Liver (tissue), 8 donors: ENCODE measurements at regions not wholly inside any gene's neighbourhood (a gene's known extent, or its start where the extent isn't known, plus 50 kb on each side); places are given as distances from the start of the nearest gene placed in this dataset.

Experiments used
- DNase-seq: peaks from one replicate; pipeline ENCODE4 v3.0.0-alpha.2; 2017; ENCODE audit warnings: low spot score
- H3K27ac ChIP-seq, 2 donors: one replicate each; pipeline ENCODE4 v1.7.0; 2013; ENCODE audit warnings: inconsistent platforms in 2 of 2, low read length in 2 of 2, control low read depth in 1 of 2, low read depth in 1 of 2, mild to moderate bottlenecking in 1 of 2
- H3K27me3 ChIP-seq, 4 donors: one replicate each; pipeline versions ENCODE4 v1.6.1 to v1.7.0; 2013; ENCODE audit warnings: low read length in 3 of 4, inconsistent platforms in 1 of 4, mild to moderate bottlenecking in 1 of 4, moderate library complexity in 1 of 4; ENCODE audit not compliant: control insufficient read depth in 4 of 4, insufficient read depth in 4 of 4
- H3K36me3 ChIP-seq, 4 donors: one replicate each; pipeline versions ENCODE4 v1.6.1 to v1.7.0; 2013; ENCODE audit warnings: low read length in 3 of 4, mild to moderate bottlenecking in 3 of 4, low read depth in 1 of 4, moderate library complexity in 1 of 4; ENCODE audit not compliant: control insufficient read depth in 4 of 4, insufficient read depth in 3 of 4
- H3K4me1 ChIP-seq, 4 donors: one replicate each; pipeline versions ENCODE4 v1.6.1 to v1.7.0; 2013; ENCODE audit warnings: low read length in 3 of 4, mild to moderate bottlenecking in 3 of 4, moderate library complexity in 1 of 4; ENCODE audit not compliant: control insufficient read depth in 4 of 4, insufficient read depth in 4 of 4
- H3K4me3 ChIP-seq, 3 donors: one replicate each; pipeline versions ENCODE4 v1.6.1 to v1.7.0; 2013; ENCODE audit warnings: low read length in 3 of 3, control low read depth in 1 of 3, low read depth in 1 of 3, mild to moderate bottlenecking in 1 of 3
- H3K9ac ChIP-seq, 2 donors: one replicate each; pipeline ENCODE4 v1.7.0; 2013; ENCODE audit warnings: low read length in 2 of 2, mild to moderate bottlenecking in 2 of 2, moderate library complexity in 2 of 2, control low read depth in 1 of 2, low read depth in 1 of 2
- H3K9me3 ChIP-seq, 4 donors: one replicate each; pipeline versions ENCODE4 v1.6.1 to v1.7.0; 2013; ENCODE audit warnings: low read length in 3 of 4; ENCODE audit not compliant: control insufficient read depth in 4 of 4
- ATF3 ChIP-seq: IDR thresholded peaks from 2 replicates; pipeline ENCODE4 v1.6.1; 2016; ENCODE audit warnings: antibody characterized with exemption
- CTCF ChIP-seq: fragments of 150-350 bp; IDR thresholded peaks from 2 replicates; pipeline ENCODE4 v1.5.1; 2017; ENCODE audit warnings: improper control_type of control experiment, low read depth, low read length; ENCODE audit not compliant: missing input control
- EGR1 ChIP-seq, 2 donors: IDR thresholded peaks; 2 replicates each; pipeline ENCODE4 v1.6.1; 2016 to 2018; ENCODE audit warnings: antibody characterized with exemption in 2 of 2, low read depth in 2 of 2
- FOXA1 ChIP-seq: IDR thresholded peaks from 2 replicates; pipeline ENCODE4 v1.6.1; 2016; ENCODE audit warnings: antibody characterized with exemption
- FOXA2 ChIP-seq: IDR thresholded peaks from 2 replicates; pipeline ENCODE4 v1.6.1; 2016; ENCODE audit warnings: antibody characterized with exemption
- GABPA ChIP-seq, 2 donors: IDR thresholded peaks in 1 of 2; conservative IDR thresholded peaks in 1 of 2; 2 replicates each; pipeline ENCODE4 v1.6.1; 2016; ENCODE audit warnings: antibody characterized with exemption in 2 of 2, mild to moderate bottlenecking in 1 of 2, moderate library complexity in 1 of 2
- HNF4A ChIP-seq, 2 donors: conservative IDR thresholded peaks; 2 replicates each; pipeline ENCODE4 v1.6.1; 2016; ENCODE audit warnings: antibody characterized with exemption in 2 of 2, mild to moderate bottlenecking in 2 of 2
- HNF4G ChIP-seq: IDR thresholded peaks from 2 replicates; pipeline ENCODE4 v1.6.1; 2016; ENCODE audit warnings: antibody characterized with exemption
- JUND ChIP-seq, 2 donors: IDR thresholded peaks; 2 replicates each; pipeline ENCODE4 v1.6.1; 2016; ENCODE audit warnings: antibody characterized with exemption in 2 of 2
- MAX ChIP-seq: IDR thresholded peaks from 2 replicates; pipeline ENCODE4 v1.6.1; 2016; ENCODE audit warnings: antibody characterized with exemption
- NR2F2 ChIP-seq: IDR thresholded peaks from 2 replicates; pipeline ENCODE4 v1.6.1; 2016; ENCODE audit warnings: antibody characterized with exemption
- RAD21 ChIP-seq, 2 donors: IDR thresholded peaks; 2 replicates each; pipeline ENCODE4 v1.6.1; 2016; ENCODE audit warnings: antibody characterized with exemption in 2 of 2, mild to moderate bottlenecking in 2 of 2
- REST ChIP-seq: IDR thresholded peaks from 2 replicates; pipeline ENCODE4 v1.6.1; 2016; ENCODE audit warnings: antibody characterized with exemption, mild to moderate bottlenecking
- RXRA ChIP-seq, 2 donors: IDR thresholded peaks; 2 replicates each; pipeline ENCODE4 v1.6.1; 2017 to 2018; ENCODE audit warnings: antibody characterized with exemption in 2 of 2, mild to moderate bottlenecking in 1 of 2
- SP1 ChIP-seq: IDR thresholded peaks from 2 replicates; pipeline ENCODE4 v1.6.1; 2018; ENCODE audit warnings: antibody characterized with exemption, mild to moderate bottlenecking
- TAF1 ChIP-seq: conservative IDR thresholded peaks from 2 replicates; pipeline ENCODE4 v1.6.1; 2016; ENCODE audit warnings: antibody characterized with exemption, mild to moderate bottlenecking
- YY1 ChIP-seq: IDR thresholded peaks from 2 replicates; pipeline ENCODE4 v1.6.1; 2016; ENCODE audit warnings: antibody characterized with exemption, mild to moderate bottlenecking
- ZBTB33 ChIP-seq: IDR thresholded peaks from 2 replicates; pipeline ENCODE4 v1.6.1; 2016; ENCODE audit warnings: antibody characterized with exemption
- WGBS: extraction: QIAGEN DNeasy Blood & Tissue Kit; methylation state at CpG from one replicate; pipeline ENCODE4 v1.1.7; 2013; 5-methylcytosine and 5-hydroxymethylcytosine counted together
- donor health status: healthy.
- donor health status: healthy.
- donor health status: healthy.
- donor health status: healthy.
- donor health status: healthy.

GRCh38 chr2:20526160-20526559, 79.3 kb downstream of the RHOB start:
- H3K9me3 ChIP-seq = no peaks in the 10 kb centered on the region
- no peak for DNase-seq
- no peak overlapping the region for H3K9ac ChIP-seq
- WGBS = 94% methylated on average over 3 of the region's 3 CpGs
- no peaks in the 10 kb centered on the region for H3K36me3 ChIP-seq
- no peaks in the 10 kb centered on the region for H3K27me3 ChIP-seq
- H3K4me3 ChIP-seq = no peak overlapping the region
- no peak for TF ChIP-seq CTCF
- TF ChIP-seq ZBTB33 = no peak
- TF ChIP-seq RAD21 (IDR thresholded peaks at IDR 0.05) = no peak
- no peak for TF ChIP-seq ATF3
- no peak for TF ChIP-seq EGR1 (IDR thresholded peaks at IDR 0.05; ENCODE audit: low read depth in 2 of 2)
- no peak for TF ChIP-seq YY1
- no peak for TF ChIP-seq SP1
- no peak for TF ChIP-seq NR2F2
- no peak for TF ChIP-seq HNF4G
- TF ChIP-seq MAX = no peak
- TF ChIP-seq HNF4A (conservative IDR thresholded peaks at IDR 0.05) = no peak
- no peak for TF ChIP-seq JUND (IDR thresholded peaks at IDR 0.05)
- no peak for TF ChIP-seq REST
- no peak for TF ChIP-seq GABPA (IDR thresholded peaks at IDR 0.05 in 1 of 2, conservative IDR thresholded peaks at IDR 0.05 in 1 of 2)
- TF ChIP-seq FOXA2 = no peak
- no peak for TF ChIP-seq TAF1
- TF ChIP-seq FOXA1 = no peak
- no peak for TF ChIP-seq RXRA (IDR thresholded peaks at IDR 0.05)
- H3K27ac ChIP-seq = no peak overlapping the region
- H3K4me1 ChIP-seq = peaks cover 10 to 19% (median 15%) of the 10 kb centered on the region in 4 donors
